H1 (cell line): ENCODE measurements at regions not wholly inside any gene's neighbourhood (a gene's known extent, or its start where the extent isn't known, plus 50 kb on each side); places are given as distances from the start of the nearest gene placed in this dataset.

ENCODE experiments used
- CTCF ChIA-PET: fragments of 300-600 bp; sonication (Branson Sonifier 250); formaldehyde crosslinking; loops from one replicate; lab custom pipeline; 2021; ENCODE audit not compliant: partially characterized antibody; lab: Charles Lee
- POLR2A ChIA-PET: fragments of 300-600 bp; sonication (Branson Sonifier 250); formaldehyde crosslinking; loops from one replicate; lab custom pipeline; 2021; ENCODE audit warnings: inconsistent platforms; ENCODE audit not compliant: partially characterized antibody; lab: Charles Lee
- DNase-seq, 2 experiments: peaks; one replicate each; pipeline versions ENCODE4 v3.0.0 to v3.0.0-alpha.2; 2010 to 2022; ENCODE audit warnings: low spot score in 2 of 2, low read depth in 1 of 2, mixed read lengths in 1 of 2
- FAIRE-seq: peaks from 2 replicates; lab custom pipeline; 2011; peaks lifted over from hg19 to GRCh38; lab: Jason Lieb, UNC
- H2AFZ ChIP-seq: 2 replicates; pipeline ENCODE4 v1.8.1; 2012; ENCODE audit warnings: low read length, inconsistent platforms
- H2AK5ac ChIP-seq: 2 replicates; pipeline ENCODE4 v1.6.1; 2013; ENCODE audit warnings: low read depth, low read length
- H2BK120ac ChIP-seq: replicated peaks from 2 replicates; pipeline ENCODE3; 2013; ENCODE audit warnings: low read depth, low read length, inconsistent platforms
- H2BK12ac ChIP-seq: 2 replicates; pipeline ENCODE4 v1.6.1; 2013; ENCODE audit warnings: low read depth, low read length
- H2BK15ac ChIP-seq: 2 replicates; pipeline ENCODE4 v1.6.1; 2013; ENCODE audit warnings: low read length
- H2BK20ac ChIP-seq: 2 replicates; pipeline ENCODE4 v1.6.1; 2013; ENCODE audit warnings: low read length
- H2BK5ac ChIP-seq: 2 replicates; pipeline ENCODE4 v1.6.1; 2013; ENCODE audit warnings: low read depth, low read length
- H3K14ac ChIP-seq: 2 replicates; pipeline ENCODE4 v1.6.1; 2013; ENCODE audit warnings: inconsistent platforms; ENCODE audit not compliant: insufficient read length
- H3K18ac ChIP-seq: 2 replicates; pipeline ENCODE4 v1.6.1; 2013; ENCODE audit warnings: low read length; ENCODE audit errors: extremely low read depth
- H3K23ac ChIP-seq: 2 replicates; pipeline ENCODE4 v1.6.1; 2013; ENCODE audit warnings: inconsistent platforms; ENCODE audit not compliant: insufficient read length
- H3K23me2 ChIP-seq: 2 replicates; pipeline ENCODE4 v1.6.1; 2013; ENCODE audit warnings: low read depth, low read length
- H3K27ac ChIP-seq: 2 replicates; pipeline ENCODE4 v1.6.1; 2011; ENCODE audit warnings: low read depth, low read length, inconsistent platforms
- H3K27me3 ChIP-seq, 4 experiments: replicated peaks in 1 of 4; 1 replicate in 1 of 4; 2 replicates in 3 of 4; pipeline versions ENCODE4 v1.6.1 to v1.8.1; 2011 to 2013; ENCODE audit warnings: low read length in 3 of 4, mild to moderate bottlenecking in 3 of 4, inconsistent platforms in 2 of 4, mixed read lengths in 2 of 4, moderate library complexity in 1 of 4; ENCODE audit not compliant: control insufficient read depth in 3 of 4, insufficient read depth in 3 of 4; ENCODE audit errors: extremely low read depth in 1 of 4
- H3K36me3 ChIP-seq, 4 experiments: 2 replicates each; pipeline versions ENCODE4 v1.6.1 to v1.8.1; 2011 to 2013; ENCODE audit warnings: mild to moderate bottlenecking in 4 of 4, low read length in 3 of 4, moderate library complexity in 2 of 4, control low read depth in 1 of 4, inconsistent platforms in 1 of 4; ENCODE audit not compliant: insufficient read depth in 4 of 4, control insufficient read depth in 2 of 4
- H3K4ac ChIP-seq: replicated peaks from 2 replicates; pipeline ENCODE3; 2013; ENCODE audit warnings: low read length, low read depth, mixed read lengths, inconsistent platforms; ENCODE audit not compliant: insufficient read length
- H3K4me1 ChIP-seq, 4 experiments: replicated peaks in 1 of 4; 1 replicate in 1 of 4; 2 replicates in 3 of 4; pipeline versions ENCODE4 v1.6.1 to v1.8.1; 2011 to 2013; ENCODE audit warnings: low read length in 3 of 4, inconsistent platforms in 2 of 4, mixed read lengths in 1 of 4; ENCODE audit not compliant: insufficient read depth in 4 of 4, control insufficient read depth in 3 of 4
- H3K4me2 ChIP-seq, 2 experiments: 2 replicates each; pipeline versions ENCODE4 v1.6.1 to v1.8.1; 2011 to 2013; ENCODE audit warnings: low read depth in 2 of 2, low read length in 2 of 2, control low read depth in 1 of 2, inconsistent platforms in 1 of 2, mild to moderate bottlenecking in 1 of 2; ENCODE audit not compliant: insufficient read depth in 1 of 2
- H3K4me3 ChIP-seq, 4 experiments: fragments of 200-600, 300-600 bp in 1 of 4; sonication (generic), shearing (Covaris generic), sonication (Bioruptor Twin) in 1 of 4; 2 replicates each; pipeline versions ENCODE4 v1.5.1 to v1.8.1; 2011 to 2016; ENCODE audit warnings: low read length in 4 of 4, low read depth in 3 of 4, control low read depth in 2 of 4, inconsistent platforms in 2 of 4, mild to moderate bottlenecking in 2 of 4, mixed read lengths in 1 of 4, moderate library complexity in 1 of 4; ENCODE audit not compliant: insufficient read depth in 2 of 4; ENCODE audit errors: extremely low read depth in 1 of 4
- H3K56ac ChIP-seq: replicated peaks from 2 replicates; pipeline ENCODE3; 2013; ENCODE audit warnings: low read depth, mild to moderate bottlenecking, mixed read lengths, low read length, inconsistent platforms; ENCODE audit not compliant: insufficient read length
- H3K79me1 ChIP-seq: 2 replicates; pipeline ENCODE4 v1.6.1; 2013; ENCODE audit warnings: low read depth, low read length, control low read depth
- H3K79me2 ChIP-seq, 2 experiments: 2 replicates each; pipeline versions ENCODE4 v1.6.1 to v1.8.1; 2012 to 2013; ENCODE audit warnings: low read length in 2 of 2, mild to moderate bottlenecking in 2 of 2, inconsistent platforms in 1 of 2; ENCODE audit not compliant: insufficient read depth in 2 of 2, control insufficient read depth in 1 of 2
- H3K9ac ChIP-seq, 4 experiments: replicated peaks in 1 of 4; 1 replicate in 1 of 4; 2 replicates in 3 of 4; pipeline versions ENCODE4 v1.6.1 to v1.8.1; 2011 to 2013; ENCODE audit warnings: low read depth in 3 of 4, low read length in 3 of 4, control low read depth in 2 of 4, mild to moderate bottlenecking in 2 of 4, moderate library complexity in 2 of 4, inconsistent platforms in 1 of 4; ENCODE audit errors: extremely low read depth in 1 of 4
- H3K9me3 ChIP-seq, 2 experiments: 2 replicates each; pipeline versions ENCODE4 v1.6.1 to v1.8.1; 2012 to 2013; ENCODE audit warnings: mild to moderate bottlenecking in 2 of 2, moderate library complexity in 2 of 2, control low read depth in 1 of 2, inconsistent platforms in 1 of 2, low read depth in 1 of 2, low read length in 1 of 2, mixed read lengths in 1 of 2; ENCODE audit not compliant: insufficient read depth in 2 of 2
- H4K20me1 ChIP-seq, 2 experiments: replicated peaks in 1 of 2; 2 replicates each; pipeline versions ENCODE3 to v1.8.1; 2011 to 2013; ENCODE audit warnings: inconsistent platforms in 2 of 2, low read length in 2 of 2, mild to moderate bottlenecking in 1 of 2; ENCODE audit not compliant: insufficient read depth in 2 of 2, control insufficient read depth in 1 of 2
- H4K5ac ChIP-seq: 2 replicates; pipeline ENCODE4 v1.6.1; 2013; ENCODE audit warnings: low read length, low read depth, mixed read lengths, inconsistent platforms; ENCODE audit not compliant: insufficient read length
- H4K8ac ChIP-seq: 2 replicates; pipeline ENCODE4 v1.8.0; 2013; ENCODE audit warnings: mild to moderate bottlenecking, moderate library complexity, low read length, inconsistent platforms; ENCODE audit not compliant: insufficient read depth; ENCODE audit errors: extremely low read depth
- H4K91ac ChIP-seq: replicated peaks from 2 replicates; pipeline ENCODE3; 2013; ENCODE audit warnings: low read length, mixed read lengths, inconsistent platforms; ENCODE audit not compliant: insufficient read length
- BCL11A ChIP-seq, 2 experiments: IDR thresholded peaks; one replicate each; pipeline ENCODE4 v1.6.1; 2011; ENCODE audit warnings: low read depth in 2 of 2, low read length in 2 of 2, mild to moderate bottlenecking in 2 of 2
- BRCA1 ChIP-seq: IDR thresholded peaks from 2 replicates; pipeline ENCODE4 v1.6.1; 2012; ENCODE audit warnings: low read depth, low read length, improper control_type of control experiment
- EGR1 ChIP-seq: IDR thresholded peaks from 2 replicates; pipeline ENCODE4 v1.6.1; 2011; ENCODE audit warnings: low read depth, low read length, borderline replicate concordance
- EP300 ChIP-seq, 2 experiments: IDR thresholded peaks; 1 replicate in 1 of 2; 2 replicates in 1 of 2; pipeline ENCODE4 v1.6.1; 2011 to 2012; ENCODE audit warnings: low read depth in 2 of 2, low read length in 2 of 2, mild to moderate bottlenecking in 2 of 2, borderline replicate concordance in 1 of 2, inconsistent platforms in 1 of 2, moderate library complexity in 1 of 2
- JUN ChIP-seq: IDR thresholded peaks from 2 replicates; pipeline ENCODE4 v1.6.1; 2011; ENCODE audit warnings: low read depth, mild to moderate bottlenecking, improper control_type of control experiment, low read length
- KDM1A ChIP-seq: fragments of 200-600, 300-600 bp; sonication (generic); IDR thresholded peaks from 2 replicates; pipeline ENCODE4 v1.7.1; 2016; ENCODE audit warnings: mild to moderate bottlenecking, low read length, borderline replicate concordance
- RBBP5 ChIP-seq: IDR thresholded peaks from 2 replicates; pipeline ENCODE4 v1.7.1; 2012; ENCODE audit warnings: low read depth, mild to moderate bottlenecking, inconsistent platforms, low read length, moderate library complexity, borderline replicate concordance
- RFX5 ChIP-seq: IDR thresholded peaks from 2 replicates; pipeline ENCODE4 v1.6.1; 2011; ENCODE audit warnings: low read depth, low read length, improper control_type of control experiment, borderline replicate concordance
- RNF2 ChIP-seq: fragments of 200-900, 300-1000 bp; sonication (generic); IDR thresholded peaks from 2 replicates; pipeline ENCODE4 v1.7.1; 2016; ENCODE audit warnings: borderline replicate concordance, low read depth, mild to moderate bottlenecking, antibody characterized with exemption, low read length; ENCODE audit not compliant: poor library complexity, severe bottlenecking; ENCODE audit errors: missing control alignments
- SP1 ChIP-seq: IDR thresholded peaks from 2 replicates; pipeline ENCODE4 v1.6.1; 2011; ENCODE audit warnings: low read depth, low read length
- SRF ChIP-seq: IDR thresholded peaks from 2 replicates; pipeline ENCODE4 v1.6.1; 2011; ENCODE audit warnings: mild to moderate bottlenecking, low read depth, low read length, moderate library complexity
- TEAD4 ChIP-seq: IDR thresholded peaks from 2 replicates; pipeline ENCODE4 v1.6.1; 2012; ENCODE audit warnings: low read depth, low read length, inconsistent platforms, mixed read lengths
- YY1 ChIP-seq: IDR thresholded peaks from 2 replicates; pipeline ENCODE4 v1.6.1; 2011; ENCODE audit warnings: low read depth, mild to moderate bottlenecking, low read length
- WGBS, 2 experiments: shearing (Covaris generic) in 1 of 2; methylation state at CpG; one replicate each; pipeline versions ENCODE4 v1.1.6 to v1.1.7; 2013 to 2015; ENCODE audit warnings: low lambda C conversion rate in 2 of 2, mixed read lengths in 2 of 2, inconsistent platforms in 1 of 2, low coverage in 1 of 2, missing lambda C conversion rate in 1 of 2; ENCODE audit not compliant: insufficient replicate concordance in 2 of 2, insufficient coverage in 1 of 2, insufficient read length in 1 of 2; ENCODE audit errors: extremely low coverage in 1 of 2, missing lambda C conversion rate in 1 of 2; 5-methylcytosine and 5-hydroxymethylcytosine counted together

DNA sequence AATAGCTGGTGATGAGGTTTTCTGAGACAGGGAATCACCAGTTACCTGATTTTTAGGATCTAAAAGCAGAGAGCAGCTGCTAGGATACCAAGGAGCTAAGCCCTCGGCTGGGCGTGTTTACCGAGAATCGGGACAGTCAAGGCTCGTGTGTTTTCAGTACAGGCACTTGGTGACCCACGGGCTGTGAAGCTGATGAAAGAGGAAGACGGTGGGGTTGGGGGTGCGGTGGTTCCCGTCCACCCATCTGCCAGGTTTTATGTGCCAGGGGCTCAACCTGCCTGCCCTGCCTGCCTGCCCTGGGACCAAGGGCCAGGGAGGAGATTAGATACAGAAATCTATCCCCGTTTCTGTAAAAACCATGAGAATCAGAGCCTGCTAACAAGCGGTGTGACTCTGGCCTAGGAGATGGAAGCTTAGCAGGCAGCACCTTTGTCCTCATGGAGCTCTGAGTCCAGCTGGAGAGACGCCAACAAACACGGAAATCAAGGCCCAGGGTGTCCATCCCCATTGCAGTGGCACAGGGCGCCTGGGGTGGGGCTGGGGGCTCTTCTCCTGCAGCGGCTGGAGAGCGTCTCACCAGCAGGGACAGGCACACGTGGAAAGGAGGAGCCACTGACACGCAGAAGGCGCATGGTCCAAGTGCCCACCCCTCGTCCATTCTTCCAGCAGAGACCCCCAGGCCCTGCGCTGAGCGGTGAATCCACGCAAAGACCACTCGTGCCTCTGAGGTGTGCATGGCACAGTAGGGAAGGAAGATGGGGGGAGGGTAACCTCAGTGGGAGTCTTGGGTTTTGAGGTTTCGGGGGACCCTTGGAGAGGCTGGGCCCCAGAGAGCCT is 265.0 kb upstream of the TCERG1L start:
- Histone ChIP-seq H2BK12ac (no peak overlapping the region), H3K79me2 (no peaks in the 10 kb centered on the region), H4K91ac (no peak overlapping the region), H3K36me3 (no peaks in the 10 kb centered on the region), H3K4me1 (no peaks in the 10 kb centered on the region; a peak in 1 of 7 replicates), H3K79me1 (no peaks in the 10 kb centered on the region), H2BK15ac (no peak overlapping the region), H2BK5ac (no peak overlapping the region), H3K23ac (no peak overlapping the region), H3K4ac (no peak overlapping the region), H2BK20ac (no peak overlapping the region), H4K20me1 (no peaks in the 10 kb centered on the region), H3K9ac (no peak overlapping the region), H3K56ac (no peak overlapping the region), H3K27me3 (no peaks in the 10 kb centered on the region), H3K23me2 (no peaks in the 10 kb centered on the region), H3K27ac (no peak overlapping the region), H2AFZ (no peak overlapping the region), H2AK5ac (no peak overlapping the region), H4K5ac (no peak overlapping the region), H3K9me3 (no peaks in the 10 kb centered on the region; a peak in 1 of 4 replicates), H3K18ac (no peak overlapping the region), H3K4me2 (no peak overlapping the region), H3K14ac (no peak overlapping the region), H2BK120ac (no peak overlapping the region), H4K8ac (no peak overlapping the region), H3K4me3 (no peak overlapping the region)
- DNase-seq (peak in 1 of 2 experiments; percentile 26), FAIRE-seq (no peak)
- ChIA-PET CTCF (interaction anchor here (0.7 to 0.8 kb wide), 3 partner anchors 99 to 517 kb away, joined by 3 read pairs; no protein-coding TSS in a partner anchor), POLR2A (no interaction called here)
- 94% methylated on average over 23 of the region's 25 CpGs; no CpG with 5 or more reads in 1 of the 2 experiments for WGBS, 2 experiments
- TF ChIP-seq SP1 (no peak), JUN (no peak), EGR1 (no peak), BCL11A (IDR thresholded peaks at IDR 0.05; ENCODE audit: low read depth in 2 of 2, low read length in 2 of 2) (no peak), RFX5 (no peak), TEAD4 (no peak), RBBP5 (no peak), KDM1A (no peak), YY1 (no peak), EP300 (IDR thresholded peaks at IDR 0.05; ENCODE audit: borderline replicate concordance in 1 of 2, low read depth in 2 of 2, low read length in 2 of 2) (no peak), RNF2 (no peak), BRCA1 (no peak), SRF (no peak)
